Gastroesophageal sphincter (tissue), 3 donors: ENCODE measurements at regions not wholly inside any gene's neighbourhood (a gene's known extent, or its start where the extent isn't known, plus 50 kb on each side); places are given as distances from the start of the nearest gene placed in this dataset.

Experiments
- CTCF ChIP-seq, 4 experiments: fragments of 200-600 bp in 2 of 4; fragments of 450-650 bp in 2 of 4; sonication (generic) in 1 of 4; IDR thresholded peaks; one replicate each; pipeline ENCODE4 v1.5.1; 2017 to 2019; ENCODE audit warnings: antibody characterized with exemption in 4 of 4, mild to moderate bottlenecking in 2 of 4, moderate library complexity in 2 of 4
- EP300 ChIP-seq: sonication (generic); formaldehyde crosslinking; IDR thresholded peaks from one replicate; pipeline ENCODE4 v1.6.1; 2017; ENCODE audit warnings: antibody characterized with exemption, mild to moderate bottlenecking
- POLR2A ChIP-seq, 2 donors: fragments of 450-650 bp; IDR thresholded peaks; one replicate each; pipeline ENCODE4 v1.6.1; 2017; ENCODE audit warnings: antibody characterized with exemption in 2 of 2, mild to moderate bottlenecking in 2 of 2, moderate library complexity in 1 of 2
- POLR2AphosphoS5 ChIP-seq: sonication (generic); formaldehyde crosslinking; IDR thresholded peaks from one replicate; pipeline ENCODE4 v1.6.1; 2017; ENCODE audit warnings: antibody characterized with exemption

- TF ChIP-seq CTCF (IDR thresholded peaks at IDR 0.05) (no peak), POLR2A (IDR thresholded peaks at IDR 0.05) (no peak), POLR2AphosphoS5 (no peak), EP300 (no peak)
Observed at GRCh38 chr10:118462401-118462800, 120.3 kb upstream of the FAM204A start.
